Kidney epithelial cell (primary cell): ENCODE measurements at regions not wholly inside any gene's neighbourhood (a gene's known extent, or its start where the extent isn't known, plus 50 kb on each side); places are given as distances from the start of the nearest gene placed in this dataset.

Experiments used
- DNase-seq: peaks from one replicate; pipeline ENCODE4 v3.0.0-alpha.2; 2010; ENCODE audit warnings: low read depth
- H3K27me3 ChIP-seq: 2 replicates; pipeline ENCODE4 v1.6.0; 2011; ENCODE audit warnings: low read length; ENCODE audit not compliant: control insufficient read depth, insufficient read depth
- H3K36me3 ChIP-seq: 2 replicates; pipeline ENCODE4 v1.5.1; 2011; ENCODE audit warnings: low read length; ENCODE audit not compliant: control insufficient read depth, insufficient read depth
- H3K4me3 ChIP-seq: 2 replicates; pipeline ENCODE4 v1.5.1; 2011; ENCODE audit warnings: low read depth, mild to moderate bottlenecking, control low read depth, low read length
- TF ChIP-seq, protein P1 (sequence below): IDR thresholded peaks from 2 replicates; pipeline ENCODE4 v1.5.1; 2011; ENCODE audit warnings: mild to moderate bottlenecking, moderate library complexity, low read length, control low read depth, inconsistent platforms; ENCODE audit not compliant: insufficient read depth, poor library complexity, severe bottlenecking

DNA sequence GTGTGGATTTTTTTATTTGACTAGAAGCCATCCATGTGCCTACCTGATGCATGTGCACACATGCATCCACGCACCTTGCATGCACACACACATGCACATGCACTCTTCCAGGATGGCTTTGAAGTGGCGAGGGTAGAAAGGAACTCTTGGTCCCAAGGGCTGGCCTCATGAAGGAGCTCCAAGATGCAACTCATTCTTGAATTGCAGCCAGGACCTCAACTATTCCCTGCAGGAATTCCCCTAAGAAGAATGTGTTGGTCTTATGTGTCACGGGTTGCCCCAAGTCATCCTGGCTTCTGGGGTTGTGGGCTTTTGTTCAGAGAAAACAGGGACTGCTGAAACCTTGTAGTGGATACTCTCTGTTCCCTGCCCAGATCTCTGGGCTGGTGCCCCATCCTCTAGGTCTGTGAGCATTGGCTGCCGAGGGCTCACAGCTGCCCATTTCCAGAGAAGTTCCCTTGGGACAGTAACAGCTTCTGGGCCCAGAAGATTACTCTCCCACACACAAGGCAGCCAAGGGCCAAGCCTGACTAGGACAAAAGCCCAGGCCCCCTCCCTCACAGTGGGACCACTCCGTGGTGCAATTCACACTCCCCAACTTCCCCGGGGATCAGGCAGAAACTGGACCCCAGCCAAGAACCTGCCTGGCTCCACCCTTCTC is 137.6 kb downstream of the COPS8 start:
- Histone ChIP-seq H3K4me3 (no peak overlapping the region), H3K27me3 (no peaks in the 10 kb centered on the region), H3K36me3 (no peaks in the 10 kb centered on the region)
- DNase-seq: peak; percentile 96
- TF ChIP-seq, protein P1, sequence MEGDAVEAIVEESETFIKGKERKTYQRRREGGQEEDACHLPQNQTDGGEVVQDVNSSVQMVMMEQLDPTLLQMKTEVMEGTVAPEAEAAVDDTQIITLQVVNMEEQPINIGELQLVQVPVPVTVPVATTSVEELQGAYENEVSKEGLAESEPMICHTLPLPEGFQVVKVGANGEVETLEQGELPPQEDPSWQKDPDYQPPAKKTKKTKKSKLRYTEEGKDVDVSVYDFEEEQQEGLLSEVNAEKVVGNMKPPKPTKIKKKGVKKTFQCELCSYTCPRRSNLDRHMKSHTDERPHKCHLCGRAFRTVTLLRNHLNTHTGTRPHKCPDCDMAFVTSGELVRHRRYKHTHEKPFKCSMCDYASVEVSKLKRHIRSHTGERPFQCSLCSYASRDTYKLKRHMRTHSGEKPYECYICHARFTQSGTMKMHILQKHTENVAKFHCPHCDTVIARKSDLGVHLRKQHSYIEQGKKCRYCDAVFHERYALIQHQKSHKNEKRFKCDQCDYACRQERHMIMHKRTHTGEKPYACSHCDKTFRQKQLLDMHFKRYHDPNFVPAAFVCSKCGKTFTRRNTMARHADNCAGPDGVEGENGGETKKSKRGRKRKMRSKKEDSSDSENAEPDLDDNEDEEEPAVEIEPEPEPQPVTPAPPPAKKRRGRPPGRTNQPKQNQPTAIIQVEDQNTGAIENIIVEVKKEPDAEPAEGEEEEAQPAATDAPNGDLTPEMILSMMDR: no peak

DNA sequence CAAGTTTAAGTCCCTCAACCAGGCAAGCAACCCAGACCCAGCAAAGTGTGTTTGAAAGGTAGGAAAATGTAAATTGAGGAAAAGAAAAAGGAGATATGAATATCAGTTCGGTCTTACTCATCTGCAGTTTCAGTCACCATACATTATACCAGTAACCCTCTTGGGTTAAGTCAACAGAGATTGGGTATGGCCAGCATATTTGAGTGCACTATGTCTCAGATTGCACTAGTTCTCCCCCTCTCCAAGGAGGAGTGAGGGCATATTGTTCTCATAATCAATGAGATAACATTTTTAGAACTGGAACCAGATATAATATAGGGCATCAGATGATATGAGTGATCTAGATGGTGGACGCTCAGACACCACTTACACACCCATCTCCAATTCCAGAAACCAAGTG is 141.5 kb downstream of the COPS8 start:
- no peaks in the 10 kb centered on the region for H3K36me3 ChIP-seq
- TF ChIP-seq, protein P1: no peak
- no peak overlapping the region for H3K4me3 ChIP-seq

DNA sequence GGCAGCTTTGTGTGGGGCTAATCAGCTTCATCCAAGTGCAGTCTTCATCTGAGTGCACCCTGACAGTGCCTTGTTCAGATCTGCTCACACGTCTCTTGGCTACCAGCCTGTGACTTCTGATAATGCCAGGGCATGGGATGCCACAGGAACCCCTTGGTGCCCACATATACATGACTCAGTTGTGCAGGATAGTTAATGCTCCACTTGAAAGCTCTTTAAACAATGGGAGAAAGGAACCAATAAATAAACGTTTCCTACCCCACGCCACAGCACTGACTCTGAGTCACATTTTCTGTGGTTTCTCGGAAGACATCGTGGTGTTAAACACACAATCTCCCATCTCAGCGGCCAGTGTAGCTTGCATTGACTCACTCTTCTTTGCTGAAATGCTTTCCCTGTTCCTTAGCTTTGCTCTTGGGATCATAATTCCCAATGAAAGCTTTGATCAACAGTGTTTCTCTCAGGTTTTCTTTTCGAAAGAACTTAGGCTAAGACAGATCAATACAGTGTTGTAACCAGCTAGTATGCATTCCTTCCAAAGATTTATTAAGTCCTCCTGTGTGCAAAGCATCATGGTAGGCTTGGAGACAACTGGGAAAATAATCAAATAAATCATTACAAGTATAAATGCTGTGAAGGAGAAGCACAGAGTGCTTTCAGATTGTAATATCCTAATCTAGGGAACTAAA is 142.0 kb downstream of the COPS8 start:
- H3K27me3 ChIP-seq: no peaks in the 10 kb centered on the region
- H3K4me3 ChIP-seq: no peak overlapping the region
- peak; percentile 97 for DNase-seq
- TF ChIP-seq, protein P1: no peak
- no peaks in the 10 kb centered on the region for H3K36me3 ChIP-seq

More for the DNA sequence above, 141.5 kb downstream of the COPS8 start:
- no peaks in the 10 kb centered on the region for H3K27me3 ChIP-seq
- no peak for DNase-seq

DNA sequence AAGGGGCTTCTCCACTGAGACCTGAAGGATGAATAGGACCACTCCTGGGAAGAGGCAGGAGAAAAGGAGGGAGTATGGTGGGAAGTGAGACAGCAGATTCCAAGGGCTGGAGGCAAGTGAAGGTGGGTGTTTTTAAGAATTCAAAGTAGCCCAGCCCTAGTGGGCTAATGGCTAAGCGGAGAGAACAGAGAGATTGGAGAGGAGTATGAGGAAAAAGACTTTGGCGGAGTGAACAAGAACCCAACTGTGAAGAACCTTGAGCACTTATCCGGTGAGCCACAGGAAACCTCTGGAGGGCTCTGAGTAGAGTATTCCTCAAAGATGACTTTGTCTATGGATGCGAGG is 142.6 kb downstream of the COPS8 start:
- Histone ChIP-seq H3K4me3 (no peak overlapping the region), H3K27me3 (no peaks in the 10 kb centered on the region), H3K36me3 (no peaks in the 10 kb centered on the region)
- TF ChIP-seq, protein P1: no peak
- DNase-seq: no peak

DNA sequence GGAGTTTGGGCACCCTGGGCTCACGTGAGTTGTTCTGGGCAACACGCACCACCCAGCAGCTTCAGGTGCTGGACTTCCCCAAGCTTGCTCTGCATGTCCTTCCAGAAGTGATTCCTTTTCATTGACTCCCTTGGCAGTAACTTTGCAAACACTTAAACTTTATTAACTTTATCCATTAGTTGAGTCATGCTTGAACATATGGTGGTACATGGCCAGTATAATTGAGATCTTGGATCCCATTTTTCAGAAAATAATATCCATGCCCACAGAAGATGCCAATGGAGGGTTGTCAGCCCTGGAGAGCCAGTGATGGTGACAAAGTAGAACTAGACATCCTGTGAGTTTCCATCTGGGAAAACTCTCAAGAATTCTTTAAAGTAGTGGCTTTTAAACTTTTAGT is 144.2 kb downstream of the COPS8 start:
- no peaks in the 10 kb centered on the region for H3K27me3 ChIP-seq
- TF ChIP-seq, protein P1: no peak
- no peak overlapping the region for H3K4me3 ChIP-seq
- no peaks in the 10 kb centered on the region for H3K36me3 ChIP-seq
- no peak for DNase-seq

DNA sequence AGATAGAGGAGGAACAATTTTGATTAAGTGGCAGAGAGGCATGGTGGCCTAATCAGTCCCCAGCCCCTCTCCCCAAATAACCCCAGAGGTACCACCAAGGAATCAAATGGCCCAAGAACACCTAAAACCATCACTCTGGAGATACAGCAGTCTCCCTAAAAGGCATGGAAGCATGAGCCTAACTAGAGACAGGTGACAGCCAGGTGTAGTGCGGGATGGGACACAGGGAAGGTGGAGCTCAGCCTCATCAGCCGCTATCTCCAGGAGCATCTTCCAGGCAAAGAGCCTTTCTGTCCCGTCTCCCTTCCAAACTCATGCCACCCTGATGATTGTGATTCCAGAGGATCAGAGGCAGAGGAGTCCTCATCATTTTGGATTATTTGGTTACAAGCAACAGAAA is 144.7 kb downstream of the COPS8 start:
- H3K4me3 ChIP-seq: no peak overlapping the region
- no peaks in the 10 kb centered on the region for H3K36me3 ChIP-seq
- TF ChIP-seq, protein P1: no peak
- no peak for DNase-seq
- H3K27me3 ChIP-seq: no peaks in the 10 kb centered on the region
